ENCODE measurements at regions not wholly inside any gene's neighbourhood (a gene's known extent, or its start where the extent isn't known, plus 50 kb on each side); places are given as distances from the start of the nearest gene placed in this dataset.
"Not testable (repeated sequence)": the region's sequence is repeated elsewhere in the genome, so short reads cannot be mapped to it uniquely, and the experiment has no call there.

DNA sequence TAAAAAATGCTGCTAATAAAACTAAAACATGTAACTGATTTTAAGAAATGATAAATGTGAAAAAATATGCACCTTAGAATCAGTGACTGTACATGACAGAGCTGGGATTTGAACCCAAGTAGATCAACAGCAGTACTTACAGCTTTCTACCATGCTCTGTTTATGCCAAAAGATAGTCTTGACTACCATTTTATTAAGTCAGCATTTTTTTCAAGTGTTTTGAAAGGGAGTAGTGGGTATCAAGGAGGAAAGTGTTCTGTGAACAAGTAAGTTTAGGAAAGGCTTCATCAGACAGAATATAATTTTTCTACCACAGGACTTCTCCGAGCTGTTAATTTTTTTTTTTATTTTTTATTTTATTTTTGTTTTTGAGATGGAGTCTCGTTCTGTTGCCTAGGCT is 180.4 kb upstream of the GLRA1 start:
- Histone ChIP-seq H3K4me3 (ENCODE audit: control insufficient read depth in 1 of 7, extremely low read depth in 1 of 7, insufficient read depth in 4 of 7, low read depth in 2 of 7, low read length in 6 of 7) (no peak overlapping the region), H3K36me3 (ENCODE audit: control insufficient read depth in 4 of 4, insufficient read depth in 4 of 4, low read length in 3 of 4) (no peaks in the 10 kb centered on the region), H3K27ac (ENCODE audit: insufficient read depth in 1 of 2, low read depth in 1 of 2, low read length in 2 of 2, poor library complexity in 1 of 2, severe bottlenecking in 2 of 2) (no peak overlapping the region), H3K9me3 (ENCODE audit: control extremely low read depth in 1 of 5, control insufficient read depth in 4 of 5, insufficient read depth in 2 of 5, low read depth in 1 of 5, low read length in 4 of 5) (no peaks in the 10 kb centered on the region), H3K27me3 (replicated peaks in 2 of 5; ENCODE audit: control insufficient read depth in 4 of 5, insufficient read depth in 5 of 5, low read length in 4 of 5) (no peaks in the 10 kb centered on the region), H3K4me1 (ENCODE audit: control extremely low read depth in 1 of 4, control insufficient read depth in 4 of 4, insufficient read depth in 4 of 4, low read length in 3 of 4) (no peaks in the 10 kb centered on the region)
- ChIA-PET POLR2A (no interaction called here), CTCF (no interaction called here)
- no CpG with 5 or more reads among the region's 2 CpGs for WGBS (ENCODE audit: insufficient coverage)
- no peak for DNase-seq

DNA sequence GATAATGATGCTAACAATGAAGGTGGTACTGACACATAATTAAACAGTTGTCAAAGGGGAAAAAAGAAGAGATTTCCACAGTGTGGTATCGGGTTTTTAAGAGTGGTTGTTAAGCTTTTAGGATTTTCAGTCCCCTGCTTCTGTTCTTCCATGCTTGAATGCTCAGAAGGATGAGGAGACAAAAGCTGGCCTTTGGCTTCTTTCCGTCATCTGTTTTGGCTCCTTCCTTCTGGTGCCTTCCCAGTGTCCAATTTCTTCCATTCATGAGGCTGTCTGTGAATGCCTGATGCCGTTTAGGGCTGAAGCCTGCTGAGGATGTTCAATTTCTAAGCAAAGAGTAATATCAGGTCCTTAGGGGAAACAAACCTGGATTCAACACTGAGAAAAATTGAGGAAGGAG is 179.6 kb upstream of the GLRA1 start:
- POLR2A ChIA-PET, result no interaction called here
- no peak overlapping the region for H3K27ac ChIP-seq (ENCODE audit: insufficient read depth in 1 of 2, low read depth in 1 of 2, low read length in 2 of 2, poor library complexity in 1 of 2, severe bottlenecking in 2 of 2)
- H3K4me1 ChIP-seq (ENCODE audit: control extremely low read depth in 1 of 4, control insufficient read depth in 4 of 4, insufficient read depth in 4 of 4, low read length in 3 of 4), result no peaks in the 10 kb centered on the region
- CTCF ChIA-PET, result no interaction called here
- no peaks in the 10 kb centered on the region for H3K9me3 ChIP-seq (ENCODE audit: control extremely low read depth in 1 of 5, control insufficient read depth in 4 of 5, insufficient read depth in 2 of 5, low read depth in 1 of 5, low read length in 4 of 5)
- no peak overlapping the region for H3K4me3 ChIP-seq (ENCODE audit: control insufficient read depth in 1 of 7, extremely low read depth in 1 of 7, insufficient read depth in 4 of 7, low read depth in 2 of 7, low read length in 6 of 7)
- no peak for DNase-seq
- H3K36me3 ChIP-seq (ENCODE audit: control insufficient read depth in 4 of 4, insufficient read depth in 4 of 4, low read length in 3 of 4), result no peaks in the 10 kb centered on the region
- H3K27me3 ChIP-seq (replicated peaks in 2 of 5; ENCODE audit: control insufficient read depth in 4 of 5, insufficient read depth in 5 of 5, low read length in 4 of 5), result no peaks in the 10 kb centered on the region
- WGBS (ENCODE audit: insufficient coverage), result 78% methylated on average over 3 of the region's 3 CpGs

DNA sequence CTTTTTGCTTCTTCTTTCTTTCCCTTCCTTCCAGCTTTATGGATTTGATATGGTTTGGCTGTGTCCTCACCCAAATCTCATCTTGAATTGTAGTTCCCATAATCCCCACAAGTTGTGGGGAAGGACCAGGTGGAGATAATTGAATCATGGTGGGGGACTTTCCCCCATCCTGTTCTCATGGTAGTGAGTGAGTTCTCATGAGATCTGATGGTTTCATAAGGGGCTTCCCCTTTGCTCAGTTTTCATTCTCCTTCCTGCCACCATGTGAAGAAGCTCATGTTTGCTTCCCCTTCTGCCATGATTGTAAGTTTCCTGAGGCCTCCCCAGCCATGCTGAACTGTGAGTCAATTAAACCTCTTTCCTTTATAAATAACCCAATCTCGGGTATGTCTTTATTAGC is 178.3 kb upstream of the GLRA1 start:
- H3K4me1 ChIP-seq (ENCODE audit: control extremely low read depth in 1 of 4, control insufficient read depth in 4 of 4, insufficient read depth in 4 of 4, low read length in 3 of 4); H3K27ac ChIP-seq (ENCODE audit: insufficient read depth in 1 of 2, low read depth in 1 of 2, low read length in 2 of 2, poor library complexity in 1 of 2, severe bottlenecking in 2 of 2); H3K9me3 ChIP-seq (ENCODE audit: control extremely low read depth in 1 of 5, control insufficient read depth in 4 of 5, insufficient read depth in 2 of 5, low read depth in 1 of 5, low read length in 4 of 5); H3K27me3 ChIP-seq (replicated peaks in 2 of 5; ENCODE audit: control insufficient read depth in 4 of 5, insufficient read depth in 5 of 5, low read length in 4 of 5); CTCF ChIA-PET; H3K4me3 ChIP-seq (ENCODE audit: control insufficient read depth in 1 of 7, extremely low read depth in 1 of 7, insufficient read depth in 4 of 7, low read depth in 2 of 7, low read length in 6 of 7); H3K36me3 ChIP-seq (ENCODE audit: control insufficient read depth in 4 of 4, insufficient read depth in 4 of 4, low read length in 3 of 4); POLR2A ChIA-PET; DNase-seq: not testable (repeated sequence)
- WGBS (ENCODE audit: insufficient coverage), result no CpG with 5 or more reads among the region's 1 CpG

DNA sequence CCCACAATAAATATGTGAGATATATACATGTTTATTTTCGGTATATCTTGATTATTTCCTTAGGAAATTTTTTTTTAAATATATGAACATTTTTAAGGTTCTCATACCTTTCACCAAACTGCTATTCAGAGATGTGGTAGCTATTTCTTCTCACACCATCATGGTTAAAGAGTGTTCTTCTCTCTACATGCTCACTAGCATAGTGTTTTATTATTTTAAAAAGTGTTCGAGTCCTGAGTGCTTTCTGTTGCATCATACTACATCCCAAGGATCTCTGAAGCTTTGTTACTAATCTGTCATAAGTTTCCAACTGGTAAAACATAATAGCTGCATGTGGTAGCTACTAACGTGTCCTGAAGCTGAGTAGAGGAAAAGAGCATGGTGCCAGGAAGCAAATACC is 177.4 kb upstream of the GLRA1 start:
- POLR2A ChIA-PET, result no interaction called here
- WGBS (ENCODE audit: insufficient coverage), result 100% methylated on average over 1 of the region's 3 CpGs

DNA sequence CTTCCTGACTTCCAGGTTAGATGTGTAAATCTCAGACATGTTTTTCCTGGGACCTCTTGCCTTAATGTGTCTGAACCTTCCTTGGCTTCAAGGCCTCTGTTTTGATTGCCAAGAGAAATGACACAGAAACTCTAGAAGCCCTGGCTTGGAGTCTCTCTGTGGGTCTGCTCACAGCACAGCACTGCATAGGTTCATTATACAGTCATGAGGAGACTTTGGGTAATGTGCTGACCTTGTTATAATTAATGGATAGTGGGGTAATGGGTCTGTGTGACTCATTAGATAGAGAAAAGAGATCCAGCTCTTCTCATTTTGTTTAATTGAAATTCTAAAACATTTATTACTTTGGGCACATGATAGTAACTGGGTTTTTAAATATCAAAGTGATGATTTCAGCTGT is 175.8 kb upstream of the GLRA1 start:
- Histone ChIP-seq H3K4me3 (ENCODE audit: control insufficient read depth in 1 of 7, extremely low read depth in 1 of 7, insufficient read depth in 4 of 7, low read depth in 2 of 7, low read length in 6 of 7) (no peak overlapping the region), H3K27ac (ENCODE audit: insufficient read depth in 1 of 2, low read depth in 1 of 2, low read length in 2 of 2, poor library complexity in 1 of 2, severe bottlenecking in 2 of 2) (no peak overlapping the region), H3K36me3 (ENCODE audit: control insufficient read depth in 4 of 4, insufficient read depth in 4 of 4, low read length in 3 of 4) (no peaks in the 10 kb centered on the region), H3K9me3 (ENCODE audit: control extremely low read depth in 1 of 5, control insufficient read depth in 4 of 5, insufficient read depth in 2 of 5, low read depth in 1 of 5, low read length in 4 of 5) (no peaks in the 10 kb centered on the region), H3K27me3 (replicated peaks in 2 of 5; ENCODE audit: control insufficient read depth in 4 of 5, insufficient read depth in 5 of 5, low read length in 4 of 5) (no peaks in the 10 kb centered on the region), H3K4me1 (ENCODE audit: control extremely low read depth in 1 of 4, control insufficient read depth in 4 of 4, insufficient read depth in 4 of 4, low read length in 3 of 4) (no peaks in the 10 kb centered on the region)
- ChIA-PET POLR2A (no interaction called here), CTCF (no interaction called here)
- DNase-seq, result no peak

More for the DNA sequence above, 177.4 kb upstream of the GLRA1 start:
- Histone ChIP-seq H3K4me1 (ENCODE audit: control extremely low read depth in 1 of 4, control insufficient read depth in 4 of 4, insufficient read depth in 4 of 4, low read length in 3 of 4) (no peaks in the 10 kb centered on the region), H3K4me3 (ENCODE audit: control insufficient read depth in 1 of 7, extremely low read depth in 1 of 7, insufficient read depth in 4 of 7, low read depth in 2 of 7, low read length in 6 of 7) (no peak overlapping the region), H3K36me3 (ENCODE audit: control insufficient read depth in 4 of 4, insufficient read depth in 4 of 4, low read length in 3 of 4) (no peaks in the 10 kb centered on the region), H3K27me3 (replicated peaks in 2 of 5; ENCODE audit: control insufficient read depth in 4 of 5, insufficient read depth in 5 of 5, low read length in 4 of 5) (no peaks in the 10 kb centered on the region), H3K27ac (ENCODE audit: insufficient read depth in 1 of 2, low read depth in 1 of 2, low read length in 2 of 2, poor library complexity in 1 of 2, severe bottlenecking in 2 of 2) (no peak overlapping the region), H3K9me3 (ENCODE audit: control extremely low read depth in 1 of 5, control insufficient read depth in 4 of 5, insufficient read depth in 2 of 5, low read depth in 1 of 5, low read length in 4 of 5) (no peaks in the 10 kb centered on the region)
- DNase-seq, result no peak
- CTCF ChIA-PET, result no interaction called here

DNA sequence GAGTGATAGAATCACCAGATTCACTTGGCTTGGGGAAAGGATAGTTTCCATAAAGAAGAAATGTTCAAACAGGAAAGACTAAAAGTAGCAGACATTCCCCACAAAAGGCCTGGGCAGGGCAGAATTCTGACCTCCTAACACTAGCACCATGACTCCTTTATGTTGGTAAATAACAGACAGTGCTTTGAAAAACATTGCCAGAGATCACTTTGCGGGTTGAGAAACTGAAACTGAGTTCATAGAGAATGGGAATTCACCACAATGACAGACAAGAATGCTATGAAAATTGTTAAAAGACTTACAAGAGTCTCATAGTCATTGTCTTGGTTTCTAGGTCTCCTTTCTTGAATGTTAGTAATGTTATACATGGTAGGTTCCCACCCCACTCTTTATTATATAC is 172.5 kb upstream of the GLRA1 start:
- DNase-seq, result no peak
- H3K27ac ChIP-seq (ENCODE audit: insufficient read depth in 1 of 2, low read depth in 1 of 2, low read length in 2 of 2, poor library complexity in 1 of 2, severe bottlenecking in 2 of 2), result no peak overlapping the region
- no peaks in the 10 kb centered on the region for H3K4me1 ChIP-seq (ENCODE audit: control extremely low read depth in 1 of 4, control insufficient read depth in 4 of 4, insufficient read depth in 4 of 4, low read length in 3 of 4)
- H3K4me3 ChIP-seq (ENCODE audit: control insufficient read depth in 1 of 7, extremely low read depth in 1 of 7, insufficient read depth in 4 of 7, low read depth in 2 of 7, low read length in 6 of 7), result no peak overlapping the region
- ChIA-PET POLR2A (no interaction called here), CTCF (no interaction called here)
- 17% methylated on average over 1 of the region's 1 CpG for WGBS (ENCODE audit: insufficient coverage)
- H3K27me3 ChIP-seq (replicated peaks in 2 of 5; ENCODE audit: control insufficient read depth in 4 of 5, insufficient read depth in 5 of 5, low read length in 4 of 5), result no peaks in the 10 kb centered on the region
- H3K9me3 ChIP-seq (ENCODE audit: control extremely low read depth in 1 of 5, control insufficient read depth in 4 of 5, insufficient read depth in 2 of 5, low read depth in 1 of 5, low read length in 4 of 5), result no peaks in the 10 kb centered on the region
- no peaks in the 10 kb centered on the region for H3K36me3 ChIP-seq (ENCODE audit: control insufficient read depth in 4 of 4, insufficient read depth in 4 of 4, low read length in 3 of 4)

DNA sequence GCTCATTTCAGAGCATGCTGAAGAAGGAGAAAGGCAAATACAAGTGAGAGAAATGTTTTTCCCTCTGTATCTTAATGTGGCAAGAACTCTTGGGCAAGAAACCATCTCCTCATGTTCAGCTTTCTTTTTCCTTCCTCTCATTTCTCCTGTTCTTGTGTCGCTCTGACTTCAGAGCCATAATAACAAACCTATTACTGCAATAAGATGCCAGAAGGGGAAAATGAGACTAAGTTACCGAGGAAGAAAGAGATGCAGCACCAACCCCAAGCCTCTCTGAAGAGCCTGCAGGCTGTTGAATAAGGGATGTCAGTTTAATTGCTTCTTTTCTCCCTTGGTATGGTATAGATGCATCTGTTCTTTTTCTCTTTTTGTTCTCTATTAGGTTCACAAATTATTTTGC is 170.1 kb upstream of the GLRA1 start:
- Histone ChIP-seq H3K36me3 (ENCODE audit: control insufficient read depth in 4 of 4, insufficient read depth in 4 of 4, low read length in 3 of 4) (no peaks in the 10 kb centered on the region), H3K4me3 (ENCODE audit: control insufficient read depth in 1 of 7, extremely low read depth in 1 of 7, insufficient read depth in 4 of 7, low read depth in 2 of 7, low read length in 6 of 7) (no peak overlapping the region), H3K27me3 (replicated peaks in 2 of 5; ENCODE audit: control insufficient read depth in 4 of 5, insufficient read depth in 5 of 5, low read length in 4 of 5) (no peaks in the 10 kb centered on the region), H3K27ac (ENCODE audit: insufficient read depth in 1 of 2, low read depth in 1 of 2, low read length in 2 of 2, poor library complexity in 1 of 2, severe bottlenecking in 2 of 2) (no peak overlapping the region), H3K9me3 (ENCODE audit: control extremely low read depth in 1 of 5, control insufficient read depth in 4 of 5, insufficient read depth in 2 of 5, low read depth in 1 of 5, low read length in 4 of 5) (no peaks in the 10 kb centered on the region), H3K4me1 (ENCODE audit: control extremely low read depth in 1 of 4, control insufficient read depth in 4 of 4, insufficient read depth in 4 of 4, low read length in 3 of 4) (no peaks in the 10 kb centered on the region)
- ChIA-PET CTCF (no interaction called here), POLR2A (no interaction called here)
- DNase-seq, result no peak
- WGBS (ENCODE audit: insufficient coverage), result 100% methylated on average over 1 of the region's 2 CpGs

DNA sequence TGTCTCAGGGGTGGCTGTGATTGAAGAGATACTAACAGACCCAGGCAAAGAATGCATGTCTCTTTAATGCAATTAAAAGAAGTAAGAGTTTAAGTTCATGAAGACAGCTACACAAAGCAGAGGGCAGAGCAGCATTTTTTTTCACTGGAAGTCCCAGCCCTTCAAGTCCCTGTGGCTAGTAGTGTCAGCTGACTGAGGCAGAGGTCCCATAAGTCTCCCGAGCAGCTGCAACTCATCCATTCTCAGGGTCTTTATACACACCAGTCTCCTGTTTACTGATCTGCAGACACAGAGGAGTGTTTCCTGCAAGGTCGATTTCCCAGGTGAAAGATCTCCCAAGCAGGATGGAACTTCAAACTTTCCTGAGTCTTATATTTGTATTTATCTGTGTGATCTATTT is 169.4 kb upstream of the GLRA1 start:
- DNase-seq, result no peak
- H3K4me3 ChIP-seq (ENCODE audit: control insufficient read depth in 1 of 7, extremely low read depth in 1 of 7, insufficient read depth in 4 of 7, low read depth in 2 of 7, low read length in 6 of 7), result no peak overlapping the region
- H3K27me3 ChIP-seq (replicated peaks in 2 of 5; ENCODE audit: control insufficient read depth in 4 of 5, insufficient read depth in 5 of 5, low read length in 4 of 5), result no peaks in the 10 kb centered on the region
- ChIA-PET POLR2A (no interaction called here), CTCF (no interaction called here)
- H3K36me3 ChIP-seq (ENCODE audit: control insufficient read depth in 4 of 4, insufficient read depth in 4 of 4, low read length in 3 of 4), result no peaks in the 10 kb centered on the region
- 100% methylated on average over 1 of the region's 2 CpGs for WGBS (ENCODE audit: insufficient coverage)
- no peaks in the 10 kb centered on the region for H3K9me3 ChIP-seq (ENCODE audit: control extremely low read depth in 1 of 5, control insufficient read depth in 4 of 5, insufficient read depth in 2 of 5, low read depth in 1 of 5, low read length in 4 of 5)
- no peak overlapping the region for H3K27ac ChIP-seq (ENCODE audit: insufficient read depth in 1 of 2, low read depth in 1 of 2, low read length in 2 of 2, poor library complexity in 1 of 2, severe bottlenecking in 2 of 2)
- no peaks in the 10 kb centered on the region for H3K4me1 ChIP-seq (ENCODE audit: control extremely low read depth in 1 of 4, control insufficient read depth in 4 of 4, insufficient read depth in 4 of 4, low read length in 3 of 4)
